HCT116 (cell line): ENCODE measurements at regions not wholly inside any gene's neighbourhood (a gene's known extent, or its start where the extent isn't known, plus 50 kb on each side); places are given as distances from the start of the nearest gene placed in this dataset.

Experiments used
- ATAC-seq: fragments of 200-7000 bp; cut with Tn5 transposase; 2 replicates; pipeline ENCODE4 v1.9.1; 2020; ENCODE audit warnings: mild to moderate bottlenecking, moderate library complexity
- BruUV-seq: library from RNA; stranded (reverse); fragments of 400-500 nt; replicated peaks from 2 replicates; lab custom pipeline; 2021; lab: Mats Ljungman, UMichigan
- CTCF ChIA-PET: fragments of 300-600 bp; sonication (Branson Sonifier 250); formaldehyde crosslinking; loops from one replicate; lab custom pipeline; 2021; ENCODE audit warnings: antibody characterized with exemption; lab: Charles Lee
- POLR2A ChIA-PET: fragments of 300-600, 350-600 bp; sonication (Branson Sonifier 250); formaldehyde crosslinking; loops from one replicate; lab custom pipeline; 2021; ENCODE audit warnings: antibody characterized with exemption; lab: Charles Lee
- RAD21 ChIA-PET, 2 experiments: fragments of 300-600 bp; sonication (Branson Sonifier 250); formaldehyde crosslinking; loops; one replicate each; lab custom pipeline; 2023; ENCODE audit warnings: low total read pairs in 2 of 2; ENCODE audit not compliant: uncharacterized antibody in 2 of 2, unreplicated experiment in 2 of 2, low non-redundant PET in 1 of 2; lab: Charles Lee
- DNase-seq: peaks from one replicate; pipeline ENCODE4 v3.0.0-alpha.2; 2010; ENCODE audit warnings: low read depth, low spot score
- H2AFZ ChIP-seq: fragments of 200-600 bp; shearing (Covaris generic), sonication (generic); 2 replicates; pipeline ENCODE4 v1.6.1; 2017; ENCODE audit warnings: low read depth, mixed run types, mixed read lengths, antibody characterized with exemption, low read length; ENCODE audit not compliant: poor library complexity, severe bottlenecking
- H3K27ac ChIP-seq: 2 replicates; pipeline ENCODE4 v1.5.1; 2012; ENCODE audit warnings: low read depth, low read length
- H3K27me3 ChIP-seq: fragments of 200-600 bp; sonication (generic); 2 replicates; pipeline ENCODE4 v1.6.1; 2016; ENCODE audit warnings: mixed run types, low read length, mixed read lengths; ENCODE audit not compliant: insufficient read depth
- H3K36me3 ChIP-seq, 2 experiments: fragments of 200-500 bp in 1 of 2; fragments of 200-600 bp in 1 of 2; sonication (Bioruptor generic) in 1 of 2; sonication (generic) in 1 of 2; 2 replicates each; pipeline versions ENCODE4 v1.5.1 to v1.6.1; 2014 to 2016; ENCODE audit warnings: low read length in 2 of 2, inconsistent platforms in 1 of 2, mixed read lengths in 1 of 2, mixed run types in 1 of 2; ENCODE audit not compliant: insufficient read depth in 2 of 2, control insufficient read depth in 1 of 2
- H3K4me1 ChIP-seq, 2 experiments: fragments of 200-600 bp in 1 of 2; sonication (generic) in 1 of 2; 2 replicates each; pipeline versions ENCODE4 v1.5.1 to v1.6.1; 2012 to 2017; ENCODE audit warnings: low read length in 2 of 2, inconsistent platforms in 1 of 2, mild to moderate bottlenecking in 1 of 2, mixed read lengths in 1 of 2, mixed run types in 1 of 2, moderate library complexity in 1 of 2; ENCODE audit not compliant: insufficient read depth in 2 of 2, control insufficient read depth in 1 of 2
- H3K4me2 ChIP-seq: fragments of 200-600 bp; sonication (generic); 2 replicates; pipeline ENCODE4 v1.6.1; 2017; ENCODE audit warnings: mixed run types, low read length, mixed read lengths
- H3K4me3 ChIP-seq, 2 experiments: fragments of 200-600 bp in 1 of 2; sonication (generic) in 1 of 2; replicated peaks in 1 of 2; 2 replicates each; pipeline ENCODE4 v1.5.1; 2011 to 2016; ENCODE audit warnings: low read length in 2 of 2, control low read depth in 1 of 2, low read depth in 1 of 2, mild to moderate bottlenecking in 1 of 2, mixed read lengths in 1 of 2, mixed run types in 1 of 2
- H3K79me2 ChIP-seq: fragments of 200-600 bp; sonication (generic); 2 replicates; pipeline ENCODE4 v1.6.1; 2017; ENCODE audit warnings: mild to moderate bottlenecking, mixed run types, low read length, moderate library complexity, mixed read lengths; ENCODE audit not compliant: insufficient read depth
- H3K9ac ChIP-seq: fragments of 200-600 bp; sonication (generic); 2 replicates; pipeline ENCODE4 v1.6.1; 2016; ENCODE audit warnings: low read length, mixed read lengths
- H3K9me2 ChIP-seq: fragments of 200-600 bp; sonication (generic), shearing (Covaris generic); 2 replicates; pipeline ENCODE4 v1.6.1; 2017; ENCODE audit warnings: mixed run types, mild to moderate bottlenecking, moderate library complexity; ENCODE audit not compliant: insufficient read depth
- H3K9me3 ChIP-seq, 2 experiments: fragments of 200-500 bp in 1 of 2; fragments of 200-600 bp in 1 of 2; sonication (Bioruptor generic) in 1 of 2; sonication (generic) in 1 of 2; 2 replicates each; pipeline ENCODE4 v1.6.1; 2014 to 2017; ENCODE audit warnings: low read length in 2 of 2, mixed read lengths in 2 of 2, inconsistent platforms in 1 of 2, low read depth in 1 of 2, mild to moderate bottlenecking in 1 of 2, mixed run types in 1 of 2, moderate library complexity in 1 of 2; ENCODE audit not compliant: control insufficient read depth in 1 of 2, insufficient read depth in 1 of 2
- H4K20me1 ChIP-seq: fragments of 200-600 bp; sonication (generic), shearing (Covaris generic); 2 replicates; pipeline ENCODE4 v1.6.1; 2017; ENCODE audit warnings: mixed run types, mild to moderate bottlenecking, moderate library complexity; ENCODE audit not compliant: insufficient read depth
- CEBPB ChIP-seq: IDR thresholded peaks from 2 replicates; pipeline ENCODE4 v1.6.1; 2012; ENCODE audit warnings: low read depth
- EGR1 ChIP-seq: IDR thresholded peaks from 2 replicates; pipeline ENCODE4 v1.6.1; 2012; ENCODE audit warnings: low read depth
- EZH2 ChIP-seq: fragments of 200-600 bp; sonication (generic); IDR thresholded peaks from 2 replicates; pipeline ENCODE4 v1.6.1; 2017; ENCODE audit warnings: antibody characterized with exemption, mixed run types
- FOSL1 ChIP-seq: IDR thresholded peaks from 2 replicates; pipeline ENCODE4 v1.6.1; 2012; ENCODE audit warnings: low read depth
- JUND ChIP-seq: IDR thresholded peaks from 2 replicates; pipeline ENCODE4 v1.6.1; 2012
- POLR2A ChIP-seq: IDR thresholded peaks from 2 replicates; pipeline ENCODE4 v1.7.0; 2011; ENCODE audit warnings: borderline replicate concordance; ENCODE audit not compliant: insufficient read depth, insufficient read length; ENCODE audit errors: extremely low read depth
- SIN3A ChIP-seq: IDR thresholded peaks from 2 replicates; pipeline ENCODE4 v1.6.1; 2012; ENCODE audit warnings: low read depth
- SRF ChIP-seq: IDR thresholded peaks from 2 replicates; pipeline ENCODE4 v1.6.1; 2012; ENCODE audit warnings: low read depth
- YY1 ChIP-seq: IDR thresholded peaks from 2 replicates; pipeline ENCODE4 v1.6.1; 2011; ENCODE audit warnings: low read length, low read depth, moderate library complexity, mild to moderate bottlenecking; ENCODE audit not compliant: insufficient replicate concordance; ENCODE audit errors: extremely low read depth
- ZFX ChIP-seq: fragments of 450-650 bp; IDR thresholded peaks from 2 replicates; pipeline ENCODE4 v1.6.1; 2017
- intact Hi-C: fragments of 100-400 bp; cut with micrococcal nuclease; formaldehyde crosslinking; loops from 2 replicates; pipeline ENCODE4 v1.10.0; 2022
- TF ChIP-seq, protein P1 (sequence below): IDR thresholded peaks from 2 replicates; pipeline ENCODE4 v1.6.1; 2012
- TF ChIP-seq, protein P2 (sequence below): IDR thresholded peaks from 2 replicates; pipeline ENCODE4 v1.6.1; 2012; ENCODE audit warnings: low read depth
- TF ChIP-seq, protein P3 (sequence below): IDR thresholded peaks from 2 replicates; pipeline ENCODE4 v1.6.1; 2011; ENCODE audit warnings: mild to moderate bottlenecking, low read length, moderate library complexity; ENCODE audit not compliant: insufficient replicate concordance; ENCODE audit errors: extremely low read depth

DNA sequence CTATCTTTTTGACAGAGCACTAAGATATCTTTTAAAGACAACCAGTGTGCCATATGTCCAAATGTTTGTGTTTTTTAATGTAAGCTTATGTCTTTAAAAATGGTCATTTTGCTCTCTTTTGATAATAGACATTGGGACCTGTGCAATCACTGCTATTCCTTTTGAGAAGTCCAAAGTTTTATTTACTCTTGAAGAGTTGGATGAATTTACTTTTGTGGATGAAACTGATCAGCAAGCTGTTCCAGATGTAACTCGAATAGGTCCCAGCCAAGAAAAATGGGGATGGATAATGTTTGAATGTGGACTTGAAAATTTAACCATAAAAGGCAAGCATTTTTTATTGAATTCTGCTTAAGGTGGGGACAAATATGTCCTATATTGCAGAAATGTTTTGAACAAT, 97.2 kb downstream of the BLTP1 start:
- TF ChIP-seq, protein P1, sequence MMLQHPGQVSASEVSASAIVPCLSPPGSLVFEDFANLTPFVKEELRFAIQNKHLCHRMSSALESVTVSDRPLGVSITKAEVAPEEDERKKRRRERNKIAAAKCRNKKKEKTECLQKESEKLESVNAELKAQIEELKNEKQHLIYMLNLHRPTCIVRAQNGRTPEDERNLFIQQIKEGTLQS, result no peak
- TF ChIP-seq YY1 (no peak), SIN3A (no peak), FOSL1 (no peak), EZH2 (no peak), EGR1 (no peak), POLR2A (no peak), CEBPB (no peak), SRF (no peak), JUND (no peak), ZFX (no peak)
- TF ChIP-seq, protein P2, sequence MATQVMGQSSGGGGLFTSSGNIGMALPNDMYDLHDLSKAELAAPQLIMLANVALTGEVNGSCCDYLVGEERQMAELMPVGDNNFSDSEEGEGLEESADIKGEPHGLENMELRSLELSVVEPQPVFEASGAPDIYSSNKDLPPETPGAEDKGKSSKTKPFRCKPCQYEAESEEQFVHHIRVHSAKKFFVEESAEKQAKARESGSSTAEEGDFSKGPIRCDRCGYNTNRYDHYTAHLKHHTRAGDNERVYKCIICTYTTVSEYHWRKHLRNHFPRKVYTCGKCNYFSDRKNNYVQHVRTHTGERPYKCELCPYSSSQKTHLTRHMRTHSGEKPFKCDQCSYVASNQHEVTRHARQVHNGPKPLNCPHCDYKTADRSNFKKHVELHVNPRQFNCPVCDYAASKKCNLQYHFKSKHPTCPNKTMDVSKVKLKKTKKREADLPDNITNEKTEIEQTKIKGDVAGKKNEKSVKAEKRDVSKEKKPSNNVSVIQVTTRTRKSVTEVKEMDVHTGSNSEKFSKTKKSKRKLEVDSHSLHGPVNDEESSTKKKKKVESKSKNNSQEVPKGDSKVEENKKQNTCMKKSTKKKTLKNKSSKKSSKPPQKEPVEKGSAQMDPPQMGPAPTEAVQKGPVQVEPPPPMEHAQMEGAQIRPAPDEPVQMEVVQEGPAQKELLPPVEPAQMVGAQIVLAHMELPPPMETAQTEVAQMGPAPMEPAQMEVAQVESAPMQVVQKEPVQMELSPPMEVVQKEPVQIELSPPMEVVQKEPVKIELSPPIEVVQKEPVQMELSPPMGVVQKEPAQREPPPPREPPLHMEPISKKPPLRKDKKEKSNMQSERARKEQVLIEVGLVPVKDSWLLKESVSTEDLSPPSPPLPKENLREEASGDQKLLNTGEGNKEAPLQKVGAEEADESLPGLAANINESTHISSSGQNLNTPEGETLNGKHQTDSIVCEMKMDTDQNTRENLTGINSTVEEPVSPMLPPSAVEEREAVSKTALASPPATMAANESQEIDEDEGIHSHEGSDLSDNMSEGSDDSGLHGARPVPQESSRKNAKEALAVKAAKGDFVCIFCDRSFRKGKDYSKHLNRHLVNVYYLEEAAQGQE, result no peak
- TF ChIP-seq, protein P3, sequence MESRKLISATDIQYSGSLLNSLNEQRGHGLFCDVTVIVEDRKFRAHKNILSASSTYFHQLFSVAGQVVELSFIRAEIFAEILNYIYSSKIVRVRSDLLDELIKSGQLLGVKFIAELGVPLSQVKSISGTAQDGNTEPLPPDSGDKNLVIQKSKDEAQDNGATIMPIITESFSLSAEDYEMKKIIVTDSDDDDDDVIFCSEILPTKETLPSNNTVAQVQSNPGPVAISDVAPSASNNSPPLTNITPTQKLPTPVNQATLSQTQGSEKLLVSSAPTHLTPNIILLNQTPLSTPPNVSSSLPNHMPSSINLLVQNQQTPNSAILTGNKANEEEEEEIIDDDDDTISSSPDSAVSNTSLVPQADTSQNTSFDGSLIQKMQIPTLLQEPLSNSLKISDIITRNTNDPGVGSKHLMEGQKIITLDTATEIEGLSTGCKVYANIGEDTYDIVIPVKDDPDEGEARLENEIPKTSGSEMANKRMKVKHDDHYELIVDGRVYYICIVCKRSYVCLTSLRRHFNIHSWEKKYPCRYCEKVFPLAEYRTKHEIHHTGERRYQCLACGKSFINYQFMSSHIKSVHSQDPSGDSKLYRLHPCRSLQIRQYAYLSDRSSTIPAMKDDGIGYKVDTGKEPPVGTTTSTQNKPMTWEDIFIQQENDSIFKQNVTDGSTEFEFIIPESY, result no peak
- ChIA-PET CTCF (no interaction called here), POLR2A (no interaction called here)

More for the DNA sequence above, 97.2 kb downstream of the BLTP1 start:
- Histone ChIP-seq H3K36me3 (peaks cover 0 to 12% of the 10 kb centered on the region in 2 experiments; a peak in 1 of 4 replicates), H4K20me1 (no peaks in the 10 kb centered on the region), H3K9ac (no peak overlapping the region), H3K27me3 (no peaks in the 10 kb centered on the region), H3K79me2 (no peaks in the 10 kb centered on the region), H3K4me3 (no peak overlapping the region), H3K9me2 (no peaks in the 10 kb centered on the region), H3K4me2 (no peak overlapping the region), H3K4me1 (no peaks in the 10 kb centered on the region), H2AFZ (no peak overlapping the region), H3K9me3 (no peaks in the 10 kb centered on the region), H3K27ac (no peak overlapping the region)
- no TSS peak for BruUV-seq
- intact Hi-C loops, result no loop called here
- RAD21 ChIA-PET, result no interaction called here
- ATAC-seq (no peak), DNase-seq (no peak)
